Suprapubic skin (tissue), 4 donors: ENCODE measurements at regions not wholly inside any gene's neighbourhood (a gene's known extent, or its start where the extent isn't known, plus 50 kb on each side); places are given as distances from the start of the nearest gene placed in this dataset.
"Not testable (repeated sequence)": the region's sequence is repeated elsewhere in the genome, so short reads cannot be mapped to it uniquely, and the experiment has no call there.

ENCODE experiments used
- DNase-seq, 2 donors: peaks; one replicate each; pipeline ENCODE4 v3.0.0-alpha.2; 2019; ENCODE audit warnings: low spot score in 2 of 2
- H3K27ac ChIP-seq: fragments of 200-600 bp; sonication (generic); one replicate; pipeline ENCODE4 v1.5.1; 2019
- H3K27me3 ChIP-seq: fragments of 200-600 bp; sonication (generic); one replicate; pipeline ENCODE4 v1.5.1; 2019
- H3K36me3 ChIP-seq: fragments of 200-600 bp; sonication (generic); one replicate; pipeline ENCODE4 v1.5.1; 2019
- H3K4me1 ChIP-seq: fragments of 200-600 bp; sonication (generic); one replicate; pipeline ENCODE4 v1.5.1; 2019
- H3K4me3 ChIP-seq: fragments of 200-600 bp; sonication (generic); one replicate; pipeline ENCODE4 v1.5.1; 2019; ENCODE audit warnings: mild to moderate bottlenecking
- H3K9me3 ChIP-seq: fragments of 200-600 bp; sonication (generic); one replicate; pipeline ENCODE4 v1.5.1; 2019
- CTCF ChIP-seq, 2 donors: fragments of 200-600 bp in 1 of 2; fragments of 450-650 bp in 1 of 2; sonication (generic) in 1 of 2; IDR thresholded peaks; one replicate each; pipeline ENCODE4 v1.5.1; 2016 to 2019; ENCODE audit warnings: antibody characterized with exemption in 2 of 2, mild to moderate bottlenecking in 1 of 2, moderate library complexity in 1 of 2
- EP300 ChIP-seq: sonication (generic); formaldehyde crosslinking; IDR thresholded peaks from one replicate; pipeline ENCODE4 v1.6.1; 2017; ENCODE audit warnings: antibody characterized with exemption
- POLR2A ChIP-seq, 2 donors: fragments of 450-650 bp; IDR thresholded peaks; one replicate each; pipeline ENCODE4 v1.6.1; 2017; ENCODE audit warnings: antibody characterized with exemption in 2 of 2, mild to moderate bottlenecking in 2 of 2, moderate library complexity in 2 of 2
- POLR2AphosphoS5 ChIP-seq, 3 donors: sonication (generic); formaldehyde crosslinking; IDR thresholded peaks; one replicate each; pipeline ENCODE4 v1.6.1; 2017; ENCODE audit warnings: antibody characterized with exemption in 3 of 3
- WGBS: methylation state at CpG from one replicate; pipeline ENCODE4 v1.1.5; 2018; 5-methylcytosine and 5-hydroxymethylcytosine counted together

DNA sequence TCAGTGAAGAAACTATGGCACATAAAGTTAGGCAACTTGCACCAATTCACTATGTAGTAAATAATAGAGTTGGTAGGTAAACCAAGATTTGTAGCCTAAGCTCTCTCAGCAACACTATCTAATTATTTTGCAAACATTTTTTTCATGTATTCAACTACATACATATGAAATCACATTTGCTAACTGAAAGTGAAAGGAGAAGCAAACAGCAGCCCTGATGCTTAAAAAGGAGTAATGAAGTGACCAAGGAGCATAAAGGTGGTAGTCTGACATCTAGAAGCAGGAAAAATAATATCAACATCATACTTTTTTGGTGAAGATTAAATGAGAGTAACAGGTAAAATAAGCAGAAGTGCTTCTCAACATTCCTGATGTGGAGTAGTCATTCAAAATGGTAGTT, 603.7 kb downstream of the GRXCR1 start:
- H3K4me3 ChIP-seq = no peak overlapping the region

GRCh38 chr4:43496602-43497001, 604.1 kb downstream of the GRXCR1 start:
- Histone ChIP-seq H3K36me3 (no peaks in the 10 kb centered on the region), H3K4me3 (no peak overlapping the region), H3K4me1 (no peaks in the 10 kb centered on the region), H3K27ac (no peak overlapping the region), H3K9me3 (no peaks in the 10 kb centered on the region), H3K27me3 (no peaks in the 10 kb centered on the region)
- 63% methylated on average over 2 of the region's 2 CpGs for WGBS
- TF ChIP-seq EP300 (no peak), CTCF (IDR thresholded peaks at IDR 0.05) (no peak), POLR2AphosphoS5 (IDR thresholded peaks at IDR 0.05) (no peak), POLR2A (IDR thresholded peaks at IDR 0.05) (no peak)
- no peak for DNase-seq

More for the DNA sequence above, 603.7 kb downstream of the GRXCR1 start:
- TF ChIP-seq POLR2A (IDR thresholded peaks at IDR 0.05) = no peak
- TF ChIP-seq EP300 = no peak
- TF ChIP-seq CTCF (IDR thresholded peaks at IDR 0.05) = no peak
- H3K4me1 ChIP-seq = no peaks in the 10 kb centered on the region
- DNase-seq = no peak
- no peaks in the 10 kb centered on the region for H3K36me3 ChIP-seq
- no peak overlapping the region for H3K27ac ChIP-seq
- no peaks in the 10 kb centered on the region for H3K27me3 ChIP-seq
- H3K9me3 ChIP-seq = no peaks in the 10 kb centered on the region

- H3K9me3 ChIP-seq, H3K4me3 ChIP-seq, H3K27ac ChIP-seq, H3K4me1 ChIP-seq, H3K36me3 ChIP-seq, H3K27me3 ChIP-seq, DNase-seq: not testable (repeated sequence)
- WGBS = 92% methylated on average over 13 of the region's 13 CpGs
Measured at GRCh38 chr4:43505823-43506222, 613.3 kb downstream of the GRXCR1 start.

GRCh38 chr4:43512253-43512652, 619.7 kb downstream of the GRXCR1 start:
- Histone ChIP-seq H3K27me3 (no peaks in the 10 kb centered on the region), H3K27ac (no peak overlapping the region), H3K4me1 (no peaks in the 10 kb centered on the region), H3K9me3 (peaks cover 4% of the 10 kb centered on the region), H3K36me3 (no peaks in the 10 kb centered on the region), H3K4me3 (no peak overlapping the region)
- DNase-seq = no peak
- TF ChIP-seq CTCF (IDR thresholded peaks at IDR 0.05) (no peak), POLR2A (IDR thresholded peaks at IDR 0.05) (no peak), EP300 (no peak), POLR2AphosphoS5 (IDR thresholded peaks at IDR 0.05) (no peak)
- 71% methylated on average over 1 of the region's 1 CpG for WGBS

- Histone ChIP-seq H3K27me3 (no peaks in the 10 kb centered on the region), H3K4me1 (no peaks in the 10 kb centered on the region), H3K27ac (no peak overlapping the region), H3K36me3 (no peaks in the 10 kb centered on the region), H3K4me3 (no peak overlapping the region), H3K9me3 (peaks cover 3% of the 10 kb centered on the region)
- DNase-seq = no peak
- TF ChIP-seq CTCF (IDR thresholded peaks at IDR 0.05) (no peak), POLR2A (IDR thresholded peaks at IDR 0.05) (no peak), EP300 (no peak), POLR2AphosphoS5 (IDR thresholded peaks at IDR 0.05) (no peak)
- 77% methylated on average over 2 of the region's 2 CpGs for WGBS
Measured at GRCh38 chr4:43525646-43526045, 633.1 kb downstream of the GRXCR1 start.

- Histone ChIP-seq H3K4me3 (no peak overlapping the region), H3K36me3 (no peaks in the 10 kb centered on the region), H3K9me3 (peaks cover 10% of the 10 kb centered on the region), H3K27ac (no peak overlapping the region), H3K4me1 (no peaks in the 10 kb centered on the region), H3K27me3 (no peaks in the 10 kb centered on the region)
- DNase-seq = no peak
- TF ChIP-seq CTCF (IDR thresholded peaks at IDR 0.05) (no peak), EP300 (no peak), POLR2AphosphoS5 (IDR thresholded peaks at IDR 0.05) (no peak), POLR2A (IDR thresholded peaks at IDR 0.05) (no peak)
- WGBS = 18% methylated on average over 1 of the region's 1 CpG
Measured at GRCh38 chr4:43547561-43547960, 655.0 kb downstream of the GRXCR1 start.
